ENCODE measurements at regions not wholly inside any gene's neighbourhood (a gene's known extent, or its start where the extent isn't known, plus 50 kb on each side); places are given as distances from the start of the nearest gene placed in this dataset.
A peak's percentile ranks its signal among the peaks of the same experiment; 100 is the strongest.

DNA sequence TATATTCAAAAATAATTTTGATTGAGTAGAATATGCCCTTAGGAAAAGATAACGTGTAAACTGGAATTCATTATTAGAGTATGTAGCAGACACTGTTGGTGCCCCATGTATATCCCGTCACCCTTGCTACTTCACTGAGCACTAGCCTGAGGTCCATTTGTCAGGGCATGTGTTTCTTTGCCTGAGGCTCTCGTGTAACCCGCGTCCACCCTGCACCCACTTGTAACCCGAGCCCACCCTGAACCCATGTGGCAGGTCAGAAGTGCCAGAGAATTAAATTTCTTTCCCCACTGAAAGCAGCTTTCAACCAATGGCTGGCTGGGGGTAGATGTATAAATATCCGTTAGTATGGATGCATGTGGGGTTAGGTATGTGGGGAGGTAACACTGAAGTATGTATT lies 474.2 kb upstream of the ZNF385D start:
- no peak for DNase-seq (ENCODE audit: low spot score)

DNA sequence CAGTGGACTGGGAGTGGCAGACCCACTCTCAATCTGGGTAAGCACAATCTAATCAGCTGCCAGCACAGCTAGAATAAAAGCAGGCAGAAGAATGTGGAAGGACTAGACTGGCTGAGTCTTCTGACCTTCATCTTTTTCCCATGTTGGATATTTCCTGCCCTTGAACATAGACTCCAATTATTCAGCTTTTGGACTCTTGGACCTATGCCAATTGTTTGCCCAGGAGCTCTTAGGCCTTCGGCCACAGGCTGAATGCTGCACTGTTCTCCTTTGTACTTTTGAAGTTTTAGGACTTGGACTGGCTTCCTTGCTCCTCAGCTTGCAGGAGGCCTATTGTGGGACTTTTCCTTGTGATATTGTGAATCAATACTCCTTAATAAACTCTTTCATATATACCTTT lies 477.7 kb upstream of the ZNF385D start:
- no peak for DNase-seq (ENCODE audit: low spot score)

DNA sequence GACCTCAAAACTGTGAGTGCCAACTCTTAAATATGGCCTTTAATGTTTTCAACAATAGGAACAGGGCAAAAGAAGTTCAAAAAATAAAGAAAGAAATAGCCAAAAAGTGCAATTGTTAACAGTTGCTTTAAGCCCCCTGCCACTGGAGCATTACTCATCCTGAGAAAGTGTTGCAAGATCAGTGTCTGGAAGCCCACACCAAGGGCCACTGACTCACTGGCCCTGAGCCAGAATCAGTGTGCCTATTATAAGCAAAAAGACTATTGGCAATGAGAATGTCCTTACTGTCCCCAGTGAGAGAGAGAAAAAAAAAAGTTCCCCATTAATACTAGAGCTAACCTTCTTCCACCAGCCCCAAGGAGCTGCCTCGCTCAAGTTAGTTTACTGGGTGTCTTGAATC lies 480.1 kb upstream of the ZNF385D start:
- DNase-seq (ENCODE audit: low spot score) = no peak

DNA sequence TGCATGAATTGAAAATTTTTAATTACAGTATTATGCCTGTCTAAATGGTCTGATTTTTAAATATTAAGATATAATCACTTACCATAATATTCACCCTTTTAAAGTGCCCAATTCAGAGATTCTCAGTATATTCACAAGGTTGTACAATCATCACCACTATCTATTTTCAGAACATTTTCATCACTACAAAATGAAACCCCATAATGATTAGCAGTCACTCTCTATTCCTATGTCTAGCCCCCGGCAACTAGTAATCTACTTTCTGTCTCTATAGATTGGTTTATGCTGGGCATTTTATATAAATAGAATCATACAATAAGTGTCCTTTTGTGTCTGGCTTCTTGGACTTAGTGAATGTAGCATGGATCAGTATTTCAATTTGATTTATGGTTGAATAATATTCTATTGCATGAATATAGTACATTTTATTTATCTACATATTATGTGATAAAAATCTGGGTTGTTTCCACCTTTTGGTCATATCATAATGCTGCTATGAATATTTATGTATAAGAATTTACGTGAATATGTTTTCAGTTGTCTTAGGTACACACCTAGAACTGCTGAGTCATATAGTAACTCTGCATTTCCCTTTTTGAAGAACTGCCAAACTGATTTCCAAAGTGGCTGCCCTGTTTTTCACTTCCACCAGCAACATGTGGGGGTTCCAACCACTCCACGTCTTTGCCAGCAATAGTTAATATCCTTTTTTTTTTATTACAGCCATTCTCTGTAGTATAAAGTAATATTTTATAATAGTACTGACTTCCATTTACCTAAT lies 485.7 kb upstream of the ZNF385D start:
- no peak for DNase-seq (ENCODE audit: low spot score)

- no peak for DNase-seq (ENCODE audit: low spot score)
Observed at GRCh38 chr3:22239011-22239410, 488.0 kb upstream of the ZNF385D start.

- DNase-seq (ENCODE audit: low spot score) = no peak
Observed at GRCh38 chr3:22241110-22241509, 490.1 kb upstream of the ZNF385D start.

GRCh38 chr3:22244761-22245521 lies 493.9 kb upstream of the ZNF385D start:
- peak; percentile 81 for DNase-seq (ENCODE audit: low spot score)

DNA sequence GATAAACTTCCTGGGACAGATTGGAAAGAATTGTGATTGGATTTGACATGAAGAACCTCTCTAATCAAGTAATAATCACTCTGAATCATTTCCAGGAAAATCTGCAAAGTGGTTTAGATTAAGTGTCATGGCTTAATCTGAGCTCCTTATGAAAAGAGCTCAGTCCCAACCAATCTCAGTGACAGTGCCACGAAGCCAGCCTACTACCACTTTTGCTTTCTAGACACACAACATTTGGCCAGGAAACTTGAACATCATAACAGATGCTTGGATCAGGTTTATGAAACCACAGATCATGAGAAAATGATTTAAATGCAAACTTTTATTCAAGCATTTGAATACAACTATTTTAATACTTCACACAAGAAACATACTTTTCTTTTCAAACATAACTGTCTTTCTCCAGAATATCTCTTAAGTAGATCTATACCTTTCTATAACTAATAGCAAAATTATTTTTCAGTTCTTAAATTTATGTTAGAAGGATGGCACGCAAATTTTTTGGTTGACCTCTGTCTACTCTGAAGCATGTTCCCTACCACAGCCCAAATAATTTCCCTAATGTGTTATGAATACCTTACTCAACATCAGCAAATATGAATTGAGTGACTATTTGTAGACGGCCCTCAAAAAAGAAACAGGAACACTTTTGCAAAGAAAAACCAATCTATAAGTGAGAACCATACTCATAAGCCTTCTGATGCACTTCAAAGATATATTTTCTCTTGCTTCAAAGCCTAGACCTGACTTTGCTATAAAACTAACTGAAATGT lies 495.0 kb upstream of the ZNF385D start:
- DNase-seq (ENCODE audit: low spot score) = no peak

DNA sequence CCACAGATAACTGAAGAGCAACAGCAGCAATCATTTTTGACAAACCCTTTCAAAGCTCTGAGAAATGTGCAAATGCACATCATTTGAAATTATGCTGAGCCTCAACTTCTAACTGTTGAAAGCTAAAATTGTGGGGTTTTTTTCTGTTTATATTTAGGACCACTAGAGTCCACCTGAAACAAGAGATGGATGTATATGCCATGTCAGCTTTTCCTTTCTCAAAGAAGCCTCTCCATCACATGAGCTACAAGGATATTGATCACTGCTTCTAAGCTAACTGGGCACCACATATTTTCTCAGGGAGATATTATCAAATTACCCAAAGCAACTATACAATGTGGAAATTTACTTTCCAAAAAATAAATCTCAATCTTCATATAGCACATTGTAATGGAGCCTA lies 498.6 kb upstream of the ZNF385D start:
- DNase-seq (ENCODE audit: low spot score) = no peak

GRCh38 chr3:22257252-22257651 lies 506.2 kb upstream of the ZNF385D start:
- no peak for DNase-seq (ENCODE audit: low spot score)

DNA sequence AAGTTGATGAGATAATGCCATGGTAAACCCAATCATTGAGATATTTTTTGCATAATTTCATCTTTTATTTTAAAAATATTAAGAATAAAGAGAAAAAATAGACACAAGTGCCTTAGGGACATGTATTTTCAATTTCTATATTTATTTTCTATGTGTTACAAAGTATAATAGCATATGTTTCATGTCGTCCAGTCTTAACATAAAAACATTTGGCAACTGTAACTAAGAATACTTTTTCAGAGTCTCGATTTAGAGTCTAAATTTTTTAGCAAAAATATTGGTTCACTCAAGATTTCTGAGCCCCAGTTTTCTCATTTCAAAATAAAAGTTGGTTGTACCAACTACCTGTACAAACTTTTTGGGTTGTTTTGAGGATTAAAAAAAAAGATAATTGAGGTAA lies 511.4 kb upstream of the ZNF385D start:
- no peak for DNase-seq (ENCODE audit: low spot score)

GRCh38 chr3:22263042-22263441 lies 512.0 kb upstream of the ZNF385D start:
- DNase-seq (ENCODE audit: low spot score) = peak; percentile 63

- DNase-seq (ENCODE audit: low spot score) = no peak
Observed at GRCh38 chr3:22265403-22265802, 514.4 kb upstream of the ZNF385D start.

DNA sequence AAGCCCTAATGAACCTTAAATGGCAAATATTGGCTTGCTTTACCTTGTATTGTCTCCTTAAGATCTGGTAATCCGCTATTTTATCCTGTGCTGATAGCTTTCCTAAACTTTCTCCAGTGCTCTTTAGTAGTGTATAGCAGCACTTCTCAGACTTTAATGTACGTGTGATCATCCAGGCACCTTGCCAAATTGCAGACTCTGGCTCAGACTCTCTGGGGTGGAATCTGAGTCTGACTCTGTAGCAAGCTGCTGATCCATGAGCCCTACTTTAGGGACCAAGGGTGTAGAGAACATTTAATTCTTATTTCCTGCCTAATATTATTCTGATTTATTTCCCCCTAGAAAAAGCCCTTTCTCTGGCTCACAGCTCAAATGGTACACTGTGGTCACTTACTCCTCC lies 518.8 kb upstream of the ZNF385D start:
- peak; percentile 11 for DNase-seq (ENCODE audit: low spot score)

DNA sequence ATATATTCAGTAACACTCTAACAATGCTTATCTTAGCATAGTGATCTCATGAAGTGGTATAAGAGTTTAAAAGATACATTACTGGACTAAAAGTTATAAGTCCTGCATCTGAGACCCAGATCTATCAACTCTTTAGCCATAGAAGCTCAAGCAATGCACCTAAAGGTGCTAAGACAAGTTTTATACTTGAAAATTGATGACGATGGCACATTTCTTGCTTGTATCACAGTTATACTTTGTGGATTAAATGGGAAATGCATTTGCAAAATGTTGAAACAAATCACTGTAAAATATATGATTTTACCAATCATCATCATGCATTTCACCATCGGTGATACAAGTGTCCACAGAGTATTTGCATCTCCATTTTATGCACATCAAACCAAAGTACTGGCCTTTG lies 525.3 kb upstream of the ZNF385D start:
- DNase-seq (ENCODE audit: low spot score) = no peak

DNA sequence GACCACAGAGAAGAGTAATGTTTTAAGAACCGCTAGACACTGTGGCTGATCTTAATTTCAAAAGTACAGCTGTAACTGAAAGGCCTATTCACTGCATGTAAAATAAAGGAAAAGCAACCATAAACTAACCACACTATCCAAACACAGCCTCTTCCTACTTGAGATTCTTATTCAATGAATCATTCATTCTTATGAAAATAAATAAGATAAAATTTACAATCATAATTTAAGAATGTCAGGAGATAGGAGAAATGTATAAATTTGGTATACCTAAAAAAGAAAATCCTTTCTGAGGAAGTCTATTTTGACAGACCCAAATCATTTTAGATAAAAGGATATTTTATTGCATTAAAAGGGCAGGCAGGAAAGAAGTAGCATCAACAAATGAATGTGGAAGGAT lies 533.5 kb upstream of the ZNF385D start:
- peak; percentile 14 for DNase-seq (ENCODE audit: low spot score)

DNA sequence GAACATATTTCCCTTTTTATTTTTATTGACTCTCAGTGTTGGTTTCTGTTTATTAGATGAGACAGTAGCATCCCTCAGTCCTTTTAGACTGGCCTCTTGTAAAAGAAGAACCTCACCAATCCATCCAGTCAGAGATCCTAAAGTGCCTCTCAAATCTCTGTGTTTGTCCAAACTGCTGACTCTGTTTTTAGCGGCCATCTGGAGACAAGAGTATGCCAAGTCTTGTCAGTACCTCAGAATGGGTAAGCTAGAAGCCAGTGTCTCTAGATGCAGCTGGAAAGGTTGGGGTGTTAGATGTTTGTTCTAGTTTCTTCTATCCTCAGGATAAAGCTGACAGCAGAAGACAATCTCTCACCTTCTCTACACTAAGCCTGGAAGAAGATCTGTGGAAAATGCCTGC lies 537.7 kb upstream of the ZNF385D start:
- DNase-seq (ENCODE audit: low spot score) = no peak

GRCh38 chr3:22292681-22293080 lies 541.7 kb upstream of the ZNF385D start:
- no peak for DNase-seq (ENCODE audit: low spot score)

DNA sequence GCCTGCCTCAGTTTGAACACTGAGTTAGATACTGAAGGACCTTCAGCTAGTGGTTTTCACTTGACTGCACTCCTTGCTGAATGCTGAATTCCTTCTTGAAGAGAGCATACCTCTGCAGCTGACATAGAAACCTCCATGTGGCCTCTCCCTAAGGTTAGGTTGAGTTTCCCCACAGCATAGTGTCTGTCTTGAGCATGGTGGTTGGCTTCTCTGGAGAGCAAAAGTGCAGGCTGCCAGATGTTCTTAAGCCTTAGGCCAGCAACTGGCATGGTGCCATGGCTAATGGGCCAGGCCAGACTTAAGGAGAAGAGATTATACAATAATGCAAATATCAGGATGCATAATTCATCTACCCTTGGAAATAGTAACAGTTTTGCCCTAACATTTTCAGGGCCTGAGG lies 545.6 kb upstream of the ZNF385D start:
- DNase-seq (ENCODE audit: low spot score) = no peak

GRCh38 chr3:22297436-22297835 lies 546.4 kb upstream of the ZNF385D start:
- no peak for DNase-seq (ENCODE audit: low spot score)

- no peak for DNase-seq (ENCODE audit: low spot score)
Observed at GRCh38 chr3:22306454-22306853, 555.4 kb upstream of the ZNF385D start.

GRCh38 chr3:22308871-22309270 lies 557.9 kb upstream of the ZNF385D start:
- DNase-seq (ENCODE audit: low spot score) = no peak

DNA sequence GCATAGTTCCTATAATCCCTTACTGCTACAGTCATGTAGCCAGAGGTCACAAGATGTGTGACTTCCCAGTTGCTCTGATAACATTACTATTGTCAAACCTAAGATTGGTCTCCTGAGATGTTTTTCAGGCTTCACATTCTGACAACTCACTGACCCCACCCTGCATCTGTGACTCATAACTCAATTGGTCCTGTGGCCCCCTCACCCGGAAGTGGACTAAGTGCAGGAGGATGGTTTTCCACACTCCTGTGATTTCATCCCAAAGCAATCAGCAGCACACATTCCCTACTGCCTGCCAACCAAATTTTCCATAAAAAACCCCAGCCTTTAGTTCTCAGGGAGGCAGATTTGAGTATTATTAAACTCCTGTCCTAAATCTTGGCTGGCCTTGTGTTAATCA lies 564.9 kb upstream of the ZNF385D start:
- no peak for DNase-seq (ENCODE audit: low spot score)
